ENCODE measurements at regions not wholly inside any gene's neighbourhood (a gene's known extent, or its start where the extent isn't known, plus 50 kb on each side); places are given as distances from the start of the nearest gene placed in this dataset.

DNA sequence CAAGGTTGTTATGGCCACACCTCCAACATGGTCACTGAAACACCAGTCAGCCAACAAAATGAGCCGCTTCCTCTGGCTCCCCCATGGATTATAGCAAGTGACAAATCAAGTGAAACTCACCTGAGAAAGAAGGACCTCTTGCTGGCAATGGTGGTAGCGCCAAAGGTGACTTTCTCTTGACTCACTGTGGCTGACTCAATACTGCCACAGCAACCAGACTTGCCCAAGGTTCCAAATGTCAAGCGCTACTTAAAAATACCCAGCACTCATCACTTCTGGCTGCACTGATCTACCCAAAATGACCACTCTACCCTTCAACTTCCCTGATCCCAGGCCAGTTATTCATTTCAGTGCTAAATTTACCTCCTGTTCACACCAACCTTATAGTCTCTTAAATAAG lies 495.5 kb downstream of the FOXO1 start:
- TF ChIP-seq EZH2phosphoT487 (IDR thresholded peaks at IDR 0.05; ENCODE audit: unreplicated experiment) (no peak), EZH2 (IDR thresholded peaks at IDR 0.05; ENCODE audit: low read depth, unreplicated experiment) (no peak), CREB1 (CRISPR knock-in tag; IDR thresholded peaks at IDR 0.05; ENCODE audit: low read depth) (no peak), POLR2AphosphoS5 (IDR thresholded peaks at IDR 0.05; ENCODE audit: low read depth) (no peak), JUNB (IDR thresholded peaks at IDR 0.05; ENCODE audit: unreplicated experiment) (no peak), ZNF114 (CRISPR knock-in tag; IDR thresholded peaks at IDR 0.05) (no peak), ZNF462 (CRISPR knock-in tag; IDR thresholded peaks at IDR 0.05) (no peak), ETS1 (IDR thresholded peaks at IDR 0.05) (no peak), ZNF331 (CRISPR knock-in tag; IDR thresholded peaks at IDR 0.05; ENCODE audit: low read depth) (no peak), STAT1 (IDR thresholded peaks at IDR 0.05; ENCODE audit: unreplicated experiment) (no peak)
- TF ChIP-seq, protein P1, sequence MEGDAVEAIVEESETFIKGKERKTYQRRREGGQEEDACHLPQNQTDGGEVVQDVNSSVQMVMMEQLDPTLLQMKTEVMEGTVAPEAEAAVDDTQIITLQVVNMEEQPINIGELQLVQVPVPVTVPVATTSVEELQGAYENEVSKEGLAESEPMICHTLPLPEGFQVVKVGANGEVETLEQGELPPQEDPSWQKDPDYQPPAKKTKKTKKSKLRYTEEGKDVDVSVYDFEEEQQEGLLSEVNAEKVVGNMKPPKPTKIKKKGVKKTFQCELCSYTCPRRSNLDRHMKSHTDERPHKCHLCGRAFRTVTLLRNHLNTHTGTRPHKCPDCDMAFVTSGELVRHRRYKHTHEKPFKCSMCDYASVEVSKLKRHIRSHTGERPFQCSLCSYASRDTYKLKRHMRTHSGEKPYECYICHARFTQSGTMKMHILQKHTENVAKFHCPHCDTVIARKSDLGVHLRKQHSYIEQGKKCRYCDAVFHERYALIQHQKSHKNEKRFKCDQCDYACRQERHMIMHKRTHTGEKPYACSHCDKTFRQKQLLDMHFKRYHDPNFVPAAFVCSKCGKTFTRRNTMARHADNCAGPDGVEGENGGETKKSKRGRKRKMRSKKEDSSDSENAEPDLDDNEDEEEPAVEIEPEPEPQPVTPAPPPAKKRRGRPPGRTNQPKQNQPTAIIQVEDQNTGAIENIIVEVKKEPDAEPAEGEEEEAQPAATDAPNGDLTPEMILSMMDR (conservative IDR thresholded peaks at IDR 0.05; ENCODE audit: low read depth in 2 of 2) = no peak
- TF ChIP-seq, protein P2, sequence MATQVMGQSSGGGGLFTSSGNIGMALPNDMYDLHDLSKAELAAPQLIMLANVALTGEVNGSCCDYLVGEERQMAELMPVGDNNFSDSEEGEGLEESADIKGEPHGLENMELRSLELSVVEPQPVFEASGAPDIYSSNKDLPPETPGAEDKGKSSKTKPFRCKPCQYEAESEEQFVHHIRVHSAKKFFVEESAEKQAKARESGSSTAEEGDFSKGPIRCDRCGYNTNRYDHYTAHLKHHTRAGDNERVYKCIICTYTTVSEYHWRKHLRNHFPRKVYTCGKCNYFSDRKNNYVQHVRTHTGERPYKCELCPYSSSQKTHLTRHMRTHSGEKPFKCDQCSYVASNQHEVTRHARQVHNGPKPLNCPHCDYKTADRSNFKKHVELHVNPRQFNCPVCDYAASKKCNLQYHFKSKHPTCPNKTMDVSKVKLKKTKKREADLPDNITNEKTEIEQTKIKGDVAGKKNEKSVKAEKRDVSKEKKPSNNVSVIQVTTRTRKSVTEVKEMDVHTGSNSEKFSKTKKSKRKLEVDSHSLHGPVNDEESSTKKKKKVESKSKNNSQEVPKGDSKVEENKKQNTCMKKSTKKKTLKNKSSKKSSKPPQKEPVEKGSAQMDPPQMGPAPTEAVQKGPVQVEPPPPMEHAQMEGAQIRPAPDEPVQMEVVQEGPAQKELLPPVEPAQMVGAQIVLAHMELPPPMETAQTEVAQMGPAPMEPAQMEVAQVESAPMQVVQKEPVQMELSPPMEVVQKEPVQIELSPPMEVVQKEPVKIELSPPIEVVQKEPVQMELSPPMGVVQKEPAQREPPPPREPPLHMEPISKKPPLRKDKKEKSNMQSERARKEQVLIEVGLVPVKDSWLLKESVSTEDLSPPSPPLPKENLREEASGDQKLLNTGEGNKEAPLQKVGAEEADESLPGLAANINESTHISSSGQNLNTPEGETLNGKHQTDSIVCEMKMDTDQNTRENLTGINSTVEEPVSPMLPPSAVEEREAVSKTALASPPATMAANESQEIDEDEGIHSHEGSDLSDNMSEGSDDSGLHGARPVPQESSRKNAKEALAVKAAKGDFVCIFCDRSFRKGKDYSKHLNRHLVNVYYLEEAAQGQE (IDR thresholded peaks at IDR 0.05; ENCODE audit: unreplicated experiment) = no peak

Measured in GM23338 (cell line).